Hematopoietic multipotent progenitor cell treated with erythropoietin and hydrocortisone succinate and interleukin-3 and kit ligand, for 17 days (in vitro differentiated cells): ENCODE measurements at regions not wholly inside any gene's neighbourhood (a gene's known extent, or its start where the extent isn't known, plus 50 kb on each side); places are given as distances from the start of the nearest gene placed in this dataset.
"Not testable (repeated sequence)": the region's sequence is repeated elsewhere in the genome, so short reads cannot be mapped to it uniquely, and the experiment has no call there.

Experiments used
- DNase-seq: peaks from one replicate; pipeline ENCODE4 v3.0.0-alpha.2; 2015; ENCODE audit warnings: low spot score

DNA sequence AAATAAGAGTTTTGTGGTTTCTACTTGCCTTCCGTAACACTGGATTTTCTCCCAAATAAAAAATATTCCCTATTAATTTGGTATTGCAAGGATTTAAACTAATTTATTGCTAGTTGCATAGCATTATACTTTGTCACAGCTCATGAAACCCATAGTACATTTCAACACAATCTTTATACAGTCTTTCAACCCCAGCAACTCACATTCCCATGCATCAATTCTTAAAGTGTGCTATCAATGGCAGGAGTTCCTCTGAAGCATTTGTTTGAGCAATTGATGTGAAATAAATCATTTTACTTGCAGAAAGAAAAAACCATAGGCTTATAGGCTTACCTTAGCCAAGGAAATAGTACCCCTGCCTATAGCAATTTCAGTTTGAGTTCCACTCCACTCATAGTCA lies 251.9 kb downstream of the PAPSS1 start:
- DNase-seq = no peak

DNA sequence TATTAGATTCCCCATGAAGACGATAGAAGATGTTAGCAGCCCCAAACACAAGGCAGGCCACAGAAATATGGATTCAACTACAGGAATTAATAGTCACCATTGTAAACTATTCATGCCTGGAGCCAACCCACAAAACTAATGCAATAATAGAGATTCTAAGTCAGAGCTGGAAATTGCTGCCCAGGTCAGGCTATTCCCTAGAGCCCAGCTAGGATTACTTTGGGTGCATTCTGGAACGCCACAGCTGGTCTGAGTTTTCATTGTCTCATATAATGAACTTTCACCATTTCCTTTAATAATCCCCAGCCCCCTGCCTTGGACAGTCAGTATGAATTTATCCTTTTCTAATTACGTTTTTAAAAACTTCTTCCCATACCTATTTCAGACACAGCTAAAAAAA lies 252.6 kb downstream of the PAPSS1 start:
- DNase-seq = no peak

DNA sequence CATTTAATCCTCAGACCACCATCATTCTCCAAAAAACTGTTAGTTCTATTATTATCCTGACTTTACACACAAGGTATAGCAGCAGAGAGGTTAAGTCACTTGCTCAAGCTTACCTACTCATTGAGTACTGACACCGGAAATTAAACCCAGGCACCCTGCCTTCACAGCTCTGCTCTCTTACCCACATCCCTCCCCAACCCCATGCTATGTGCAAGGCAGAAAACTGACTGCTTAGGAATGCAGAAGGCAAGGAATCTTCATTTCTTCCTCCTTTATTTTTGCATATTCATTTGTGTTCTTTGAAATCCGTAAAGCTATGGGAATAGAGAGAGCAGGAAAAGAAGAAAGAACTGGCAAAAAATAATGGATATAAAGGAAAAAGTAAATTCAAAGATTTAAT lies 261.8 kb downstream of the PAPSS1 start:
- DNase-seq = no peak

DNA sequence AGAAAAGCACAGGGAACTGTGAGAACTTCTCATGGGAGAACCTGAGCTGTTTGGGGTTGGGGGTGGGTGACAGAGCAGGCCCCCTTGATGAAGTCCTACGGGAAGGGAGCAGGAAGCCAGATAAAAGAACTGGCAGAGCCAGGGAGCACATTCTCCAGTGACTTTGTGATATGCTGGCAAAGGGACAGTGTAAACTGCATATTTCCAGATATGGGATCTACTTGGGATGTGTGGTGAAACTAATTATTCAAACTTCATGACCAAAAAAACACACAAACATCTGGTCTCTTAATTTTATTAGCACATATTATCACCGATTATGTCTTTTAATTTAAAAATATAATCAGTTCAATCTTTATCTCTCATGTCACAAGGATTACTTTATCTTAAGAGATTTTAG lies 266.0 kb downstream of the PAPSS1 start:
- DNase-seq = no peak

DNA sequence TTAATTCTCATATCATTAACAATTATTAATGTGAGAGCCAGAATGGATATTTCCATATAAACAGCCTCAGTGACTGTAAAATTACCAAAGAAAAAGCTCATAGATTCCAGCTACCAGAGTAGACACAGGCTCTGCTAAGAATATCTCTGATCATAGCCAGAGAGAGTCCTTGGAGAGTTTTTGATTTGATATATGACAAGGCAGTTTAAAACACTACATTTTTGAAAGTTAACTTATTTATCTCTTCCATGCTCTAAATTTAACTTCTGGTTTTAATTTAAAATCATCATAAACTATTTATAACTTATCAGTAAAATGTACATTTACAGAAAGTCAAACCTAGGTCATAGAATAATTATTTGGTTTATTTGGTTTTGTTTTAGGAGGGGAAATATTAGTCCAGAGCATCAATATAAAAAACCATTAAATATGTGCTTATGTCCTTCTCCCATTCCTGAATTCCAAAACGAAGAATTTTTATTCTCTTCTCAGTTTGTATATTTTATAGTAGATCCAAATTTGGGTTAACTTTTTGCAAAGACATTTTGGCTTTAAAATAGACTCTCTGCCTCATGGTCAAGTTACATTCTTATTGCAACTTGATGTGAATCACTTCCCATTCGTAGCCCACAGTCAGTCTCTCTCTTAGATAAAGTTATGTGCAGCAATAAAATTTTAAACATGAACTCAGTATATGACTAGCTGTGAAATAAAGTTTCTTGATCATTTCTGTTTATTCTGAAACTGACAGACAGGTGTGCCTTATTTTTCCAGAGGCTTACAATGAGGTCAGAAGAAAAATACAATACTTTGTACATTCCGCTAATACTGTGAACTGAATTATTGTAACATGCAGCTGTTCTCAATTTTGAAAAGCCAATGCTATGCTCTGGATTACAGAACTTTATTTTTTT lies 267.1 kb downstream of the PAPSS1 start:
- no peak for DNase-seq

DNA sequence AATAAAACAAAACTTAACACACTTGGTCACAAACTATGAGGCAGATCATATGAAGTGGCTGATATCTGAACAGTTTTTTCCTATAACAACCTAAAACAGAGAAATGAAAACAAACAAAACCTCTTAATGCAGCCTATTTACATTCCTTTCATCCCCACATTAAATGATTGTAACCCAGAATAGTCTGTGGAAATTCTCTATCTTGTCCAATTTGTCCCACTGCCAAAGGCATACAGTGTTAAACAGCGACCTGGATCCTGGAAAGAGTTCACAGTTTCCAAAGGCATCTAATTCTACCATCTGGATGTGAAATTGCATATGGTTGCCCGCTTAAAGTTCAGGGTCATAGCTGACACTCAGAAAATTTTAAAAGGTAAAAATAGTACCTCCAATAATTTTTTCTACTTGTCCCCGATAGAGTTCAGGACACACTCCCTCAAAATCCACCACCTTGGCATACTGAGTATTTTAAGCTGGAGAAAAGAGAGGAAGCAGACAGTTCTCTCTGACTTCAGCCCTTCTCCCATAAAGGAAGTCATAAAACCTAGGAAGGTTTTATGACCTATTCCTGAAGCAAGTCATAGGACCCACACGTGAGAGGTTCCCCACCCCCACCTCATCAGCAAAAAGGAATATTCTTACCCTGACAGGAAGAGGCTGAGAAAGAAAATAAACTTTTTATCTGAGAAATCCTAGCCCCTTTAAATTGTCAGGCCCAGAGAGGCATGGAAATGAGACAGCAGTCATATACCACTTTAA lies 270.2 kb downstream of the PAPSS1 start:
- no peak for DNase-seq

DNA sequence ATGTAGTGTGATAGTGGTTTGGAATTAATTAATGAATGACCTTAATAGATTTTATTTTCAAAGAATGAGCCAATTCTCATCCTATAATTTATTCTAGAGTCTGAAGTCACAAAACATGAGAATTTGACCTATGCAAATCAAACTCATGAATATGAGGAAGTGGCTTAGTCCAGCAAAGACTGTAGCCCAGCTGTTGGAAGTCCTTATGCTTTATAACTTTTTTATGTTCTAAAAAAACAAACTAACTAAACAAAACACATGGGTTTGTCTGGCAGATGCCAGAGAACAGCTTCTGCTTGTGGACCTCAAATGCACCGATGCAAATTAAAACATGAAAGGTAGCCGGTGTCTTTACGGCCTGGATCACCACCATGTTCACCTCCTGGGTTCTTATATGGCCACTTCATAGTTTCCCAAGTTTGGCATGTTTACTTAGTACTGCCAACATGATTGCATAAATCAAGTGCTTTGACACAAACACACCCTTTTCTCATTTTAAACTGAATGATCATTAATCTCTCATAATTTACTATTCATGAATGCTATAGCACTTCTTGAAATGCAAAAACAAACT lies 277.4 kb downstream of the PAPSS1 start:
- no peak for DNase-seq

DNA sequence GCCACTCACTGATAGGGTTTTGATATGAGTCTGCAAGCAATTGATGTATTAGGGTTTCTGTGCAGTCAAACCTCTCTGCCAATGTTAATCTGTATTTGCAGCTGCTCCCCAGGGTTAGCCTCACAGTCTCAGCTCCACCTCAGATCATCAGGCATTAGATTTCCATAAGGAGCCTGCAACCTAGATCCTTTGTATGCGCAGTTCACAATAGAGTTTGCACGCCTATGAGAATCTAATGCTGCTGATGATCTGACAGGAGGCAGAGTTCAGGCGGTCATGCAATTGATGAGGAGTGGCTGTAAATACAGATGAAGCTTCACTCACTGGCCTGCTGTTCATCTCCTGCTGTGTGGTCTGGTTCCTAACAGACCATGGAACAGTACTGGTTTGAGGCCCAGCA lies 280.6 kb downstream of the PAPSS1 start:
- DNase-seq = no peak

DNA sequence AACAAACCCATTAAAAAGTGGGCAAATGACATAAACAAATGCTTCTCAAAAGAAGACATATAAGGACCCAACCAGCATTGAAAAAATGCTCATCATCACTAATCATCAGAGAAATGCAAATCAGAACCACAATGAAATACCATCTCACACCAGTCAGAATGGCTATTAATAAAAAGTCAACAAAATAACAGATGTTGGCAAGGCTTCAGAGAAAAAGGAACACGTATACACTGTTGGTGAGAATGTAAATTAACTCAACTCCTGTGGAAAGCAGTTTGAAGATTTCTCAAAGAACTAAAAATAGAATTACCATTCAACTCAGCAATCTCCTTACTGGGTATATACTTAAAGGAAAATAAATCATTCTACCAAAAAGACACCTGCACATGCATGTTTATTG lies 283.6 kb downstream of the PAPSS1 start:
- not testable (repeated sequence) for DNase-seq

DNA sequence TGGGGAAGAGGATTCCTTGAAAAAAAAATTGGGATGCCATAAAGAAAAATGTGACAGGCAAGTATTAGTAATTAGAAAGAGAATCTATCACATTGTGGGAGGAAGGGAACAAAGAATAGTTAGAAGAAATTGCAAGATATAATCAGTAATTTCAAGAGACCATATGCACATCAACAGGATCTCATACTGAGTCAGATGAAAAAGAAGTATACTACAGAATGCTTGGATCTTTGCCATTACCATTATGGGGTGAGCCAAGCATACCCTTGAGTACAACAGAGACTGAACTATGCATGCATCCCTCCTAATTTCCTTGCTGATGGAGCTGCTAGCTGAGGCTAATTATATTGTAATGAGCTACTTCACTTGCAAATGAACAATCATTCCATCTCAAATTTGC lies 287.6 kb downstream of the PAPSS1 start:
- DNase-seq = no peak

DNA sequence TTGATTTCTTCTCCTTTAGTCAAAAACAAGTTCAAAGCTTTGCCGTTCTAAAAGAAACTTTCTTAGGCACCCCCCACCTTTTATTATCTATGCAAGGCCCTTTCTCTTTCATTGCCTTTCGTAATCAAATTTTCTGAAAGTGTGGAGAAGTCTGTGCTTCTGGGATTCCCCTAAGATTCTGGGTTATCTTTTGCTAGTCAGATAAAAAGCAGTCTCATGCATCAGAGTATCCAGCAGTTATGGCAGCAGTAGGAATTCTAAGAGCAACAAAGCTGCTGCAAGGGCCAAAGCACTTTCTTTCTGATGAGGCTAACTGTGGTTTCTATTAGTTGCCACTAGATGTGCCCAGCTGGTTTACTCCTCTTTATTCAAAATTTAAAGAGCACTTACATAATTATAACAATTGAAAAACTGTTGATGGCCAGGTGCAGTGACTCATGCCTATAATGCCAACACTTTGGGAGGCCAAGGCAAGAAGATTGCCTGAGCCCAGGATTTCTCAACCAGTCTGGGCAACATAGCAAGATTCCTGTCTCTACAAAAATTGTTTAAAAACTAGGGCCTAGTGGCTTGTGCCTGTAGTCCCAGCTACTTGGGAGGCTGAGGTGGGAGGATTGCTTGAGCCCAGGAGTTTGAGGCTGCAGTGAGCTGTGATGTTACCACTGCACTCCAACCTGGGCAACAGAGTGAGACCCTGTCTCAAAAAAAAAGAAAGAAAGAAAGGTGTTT lies 296.2 kb downstream of the PAPSS1 start:
- DNase-seq = no peak

DNA sequence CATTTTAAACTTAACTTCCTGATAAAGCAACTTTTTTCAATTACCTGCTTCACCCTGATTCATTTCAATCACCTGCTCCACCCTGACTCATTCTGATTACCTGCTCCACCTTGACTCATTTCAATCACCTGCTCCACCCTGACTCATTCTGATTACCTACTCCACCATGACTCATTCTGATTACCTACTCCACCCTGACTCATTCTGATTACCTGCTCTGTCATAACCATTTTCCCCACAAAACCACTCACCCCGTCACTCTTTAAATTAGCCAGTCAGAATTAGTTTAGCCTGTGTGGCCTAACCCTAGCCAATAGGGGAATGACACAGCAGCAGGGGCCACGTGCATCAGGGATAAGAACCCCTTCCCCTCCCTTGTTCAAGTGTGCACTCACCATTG lies 300.5 kb downstream of the PAPSS1 start:
- DNase-seq = not testable (repeated sequence)

DNA sequence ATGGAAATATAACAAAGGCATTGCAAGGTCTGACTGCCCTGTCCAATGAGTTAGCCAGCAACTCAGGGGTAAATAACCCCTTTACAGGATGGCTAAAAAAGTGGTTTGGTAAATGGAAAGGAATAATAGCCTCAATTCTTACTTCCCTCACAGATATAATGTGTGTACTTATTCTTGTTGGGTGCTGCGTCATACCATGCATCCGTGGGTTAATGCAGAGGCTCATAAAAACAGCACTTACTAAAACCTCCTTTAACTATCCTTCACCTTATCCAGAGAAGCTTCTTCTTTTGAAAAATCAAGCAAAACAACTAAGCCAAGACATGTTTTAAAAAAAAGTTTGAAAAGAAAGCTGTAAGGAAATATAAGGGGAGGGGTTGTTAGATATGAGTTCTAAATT lies 301.0 kb downstream of the PAPSS1 start:
- no peak for DNase-seq

DNA sequence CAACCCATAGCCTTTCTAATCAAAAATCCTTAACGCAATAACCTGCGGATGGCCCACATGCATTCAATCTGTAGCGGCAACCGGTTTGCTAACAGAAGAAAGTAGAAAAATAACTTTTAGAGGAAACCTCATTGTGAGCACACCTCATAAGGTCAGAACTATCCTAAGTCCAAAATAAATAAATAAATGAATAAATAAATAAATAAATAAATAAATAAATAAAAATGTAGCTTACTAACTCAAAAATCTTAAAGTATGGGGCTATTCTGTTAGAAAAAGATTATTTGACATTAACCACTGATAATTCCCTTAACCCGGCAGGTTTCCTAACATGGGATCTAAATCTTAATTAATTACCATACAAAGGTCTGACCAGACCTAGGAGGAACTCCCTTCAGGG lies 304.5 kb downstream of the PAPSS1 start:
- not testable (repeated sequence) for DNase-seq

DNA sequence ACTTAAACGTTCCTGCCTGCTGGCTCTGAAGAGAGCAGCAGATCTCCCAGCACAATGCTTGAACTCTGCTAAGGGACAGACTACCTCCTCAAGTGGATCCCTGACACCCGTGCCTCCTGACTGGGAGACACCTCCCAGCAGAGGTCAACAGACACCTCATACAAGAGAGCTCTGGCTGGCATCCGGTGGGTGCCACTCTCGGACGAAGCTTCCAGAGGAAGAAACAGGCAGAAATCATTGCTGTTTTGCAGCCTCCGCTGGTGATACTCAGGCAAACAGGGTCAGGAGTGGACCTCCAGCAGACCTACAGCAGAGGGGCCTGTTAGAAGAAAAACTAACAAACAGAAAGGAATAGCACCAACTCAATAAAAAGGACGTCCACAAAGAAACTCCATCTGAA lies 310.2 kb downstream of the PAPSS1 start:
- not testable (repeated sequence) for DNase-seq

DNA sequence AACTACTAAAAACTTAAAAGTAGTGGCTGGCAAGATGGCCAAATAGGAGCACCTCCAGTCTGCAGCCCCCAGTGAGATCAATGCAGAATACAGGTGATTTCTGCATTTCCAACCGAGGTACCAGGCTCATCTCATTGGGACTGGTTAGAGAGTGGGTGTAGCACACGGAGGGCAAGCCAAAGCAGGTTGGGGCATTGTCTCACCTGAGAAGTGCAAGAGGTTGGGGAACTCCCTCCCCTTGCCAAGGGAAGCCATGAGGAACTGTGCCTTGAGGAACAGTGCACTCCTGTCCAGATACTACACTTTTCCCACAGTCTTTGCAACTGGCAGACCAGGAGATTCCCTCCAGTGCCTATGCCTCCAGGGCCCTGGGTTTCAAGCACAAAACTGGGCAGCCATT lies 311.1 kb downstream of the PAPSS1 start:
- no peak for DNase-seq

DNA sequence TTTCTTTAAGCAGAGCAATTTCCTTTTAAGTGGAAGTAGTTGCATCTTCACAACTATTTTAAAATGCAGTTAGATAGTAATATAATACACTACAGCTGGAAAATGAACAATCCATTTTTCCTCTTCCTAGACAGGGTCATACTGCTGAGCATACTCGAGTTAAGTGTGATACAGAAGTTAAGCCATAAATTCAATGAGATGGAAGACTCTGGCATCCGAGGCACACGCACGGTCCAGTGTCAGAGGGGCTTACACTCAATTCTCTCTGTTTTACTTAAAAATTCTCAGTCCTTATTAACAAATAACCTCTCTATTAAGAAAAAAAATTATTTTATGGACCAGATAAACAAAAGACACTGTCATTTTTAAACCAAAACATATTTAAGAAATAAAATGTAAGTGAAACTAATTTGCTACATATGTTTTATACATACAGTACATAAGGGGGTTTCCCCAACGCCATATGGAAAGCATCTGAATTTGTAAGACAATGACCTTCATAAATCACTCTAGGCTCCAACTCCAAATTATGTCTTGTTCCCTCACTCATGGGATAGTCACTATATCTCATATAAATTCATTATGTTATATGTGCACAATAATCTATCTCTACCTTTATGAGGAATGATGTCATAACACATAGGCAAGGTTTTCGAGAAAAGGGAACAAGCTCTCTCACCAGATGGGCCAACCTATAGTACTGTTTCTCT lies 315.3 kb downstream of the PAPSS1 start:
- no peak for DNase-seq

DNA sequence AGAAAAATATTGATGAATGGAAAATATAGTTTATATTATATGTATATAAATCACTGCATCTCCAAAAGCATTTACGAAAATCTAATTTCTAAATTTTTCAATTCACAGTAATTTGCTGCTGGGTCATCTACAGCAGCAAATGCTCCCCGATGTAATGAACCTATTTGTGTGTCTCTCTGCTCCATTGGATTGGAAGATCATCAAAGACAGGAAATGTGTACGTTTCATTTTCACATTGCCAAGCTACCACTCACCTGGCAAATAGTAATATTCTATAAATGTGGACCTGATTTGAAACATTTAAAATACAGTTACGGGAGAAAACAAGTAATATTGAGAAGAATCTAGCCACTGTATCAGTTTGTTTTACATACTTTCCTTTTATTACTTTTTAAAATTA lies 317.7 kb downstream of the PAPSS1 start:
- DNase-seq = no peak

DNA sequence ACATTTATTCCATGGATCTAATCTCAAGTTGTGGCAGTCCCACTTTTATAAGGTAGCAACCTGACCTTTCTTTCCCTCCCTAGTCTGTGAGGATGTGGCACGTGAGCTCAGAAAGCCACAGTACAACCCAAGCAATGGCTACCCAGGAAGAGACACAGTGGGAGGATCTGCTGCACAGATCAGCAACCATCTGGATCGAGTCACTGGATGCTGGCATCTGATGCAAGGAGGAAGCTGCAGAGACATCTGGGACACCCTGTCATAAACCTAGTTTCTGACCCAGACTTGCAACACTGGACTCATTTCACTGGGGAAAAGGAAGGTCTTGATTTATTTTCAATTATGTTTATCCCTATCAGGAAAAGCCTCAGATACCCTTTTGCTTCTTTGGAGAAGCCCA lies 327.1 kb downstream of the PAPSS1 start:
- no peak for DNase-seq

DNA sequence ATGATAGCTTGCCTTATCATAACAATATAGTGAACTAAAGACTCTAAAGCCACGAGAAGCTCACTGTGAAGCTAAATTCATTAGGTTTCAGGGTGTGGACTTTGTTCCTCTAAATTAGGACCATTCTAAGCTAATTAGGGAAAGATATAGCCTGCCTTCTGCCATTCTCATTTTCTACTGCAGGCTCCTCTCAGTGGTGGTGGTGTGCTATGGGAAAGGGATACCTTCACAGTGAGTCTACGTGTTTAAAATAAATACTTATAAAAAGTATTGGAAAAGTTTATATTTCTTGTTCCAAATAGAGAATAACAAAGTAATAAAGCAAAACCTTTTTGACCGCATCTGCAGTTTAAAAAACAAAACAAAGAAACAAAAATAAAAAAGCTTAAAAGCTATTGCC lies 327.7 kb downstream of the PAPSS1 start:
- no peak for DNase-seq

DNA sequence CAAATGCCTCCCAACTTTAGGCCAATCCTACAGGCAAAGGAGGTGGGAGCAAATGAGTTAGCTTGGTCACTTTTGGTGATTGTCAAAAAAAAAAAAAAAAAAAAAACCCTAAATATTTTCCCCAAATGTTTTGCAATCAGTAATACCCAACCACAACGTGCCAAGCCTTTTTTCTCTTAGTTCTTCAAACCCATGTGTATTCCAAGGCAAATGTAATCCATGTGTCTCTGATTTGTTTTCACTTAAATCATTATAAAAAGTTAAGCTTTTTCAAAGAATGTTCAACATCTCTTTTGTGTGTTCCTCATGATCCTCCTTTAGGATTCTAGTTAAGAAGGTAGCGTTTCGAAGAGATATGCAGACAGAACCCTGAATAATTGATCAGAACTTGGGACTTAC lies 328.4 kb downstream of the PAPSS1 start:
- DNase-seq = no peak
